ENCODE measurements at regions not wholly inside any gene's neighbourhood (a gene's known extent, or its start where the extent isn't known, plus 50 kb on each side); places are given as distances from the start of the nearest gene placed in this dataset.

DNA sequence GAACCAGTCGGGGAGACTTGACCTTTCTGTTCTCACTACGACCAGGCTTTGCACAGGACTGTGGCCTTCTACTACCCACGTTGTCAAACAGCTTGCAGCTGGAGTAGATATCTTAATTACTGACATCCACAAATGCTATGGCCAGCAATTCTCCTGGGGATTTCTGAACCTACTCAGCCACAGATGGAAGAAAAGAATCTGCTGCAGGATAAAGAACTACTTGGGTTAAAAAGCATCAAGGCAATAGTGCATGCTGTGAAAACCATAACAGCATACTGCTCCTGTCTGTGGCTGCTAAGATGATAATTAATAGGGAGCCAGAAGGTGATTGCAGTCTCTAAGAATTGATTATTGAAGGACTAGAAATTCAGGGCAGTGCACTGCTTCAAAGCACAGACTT lies 859.2 kb upstream of the SEMA6D start:
- no peaks in the 10 kb centered on the region for H3K4me1 ChIP-seq (ENCODE audit: control insufficient read depth in 3 of 3, insufficient read depth in 3 of 3, low read length in 3 of 3)
- H3K27ac ChIP-seq (ENCODE audit: low read depth, low read length) = no peak overlapping the region
- H3K36me3 ChIP-seq (ENCODE audit: control insufficient read depth in 3 of 3, insufficient read depth in 3 of 3, low read length in 3 of 3) = no peaks in the 10 kb centered on the region
- no peaks in the 10 kb centered on the region for H3K9me3 ChIP-seq (ENCODE audit: control insufficient read depth in 3 of 3, low read length in 3 of 3)
- no peaks in the 10 kb centered on the region for H3K27me3 ChIP-seq (ENCODE audit: control insufficient read depth in 3 of 3, insufficient read depth in 3 of 3, low read length in 3 of 3)
- no peak overlapping the region for H3K9ac ChIP-seq (ENCODE audit: low read depth in 1 of 3, low read length in 3 of 3)
- no peak overlapping the region for H3K4me3 ChIP-seq (ENCODE audit: low read length in 3 of 3)

- Histone ChIP-seq H3K36me3 (ENCODE audit: control insufficient read depth in 3 of 3, insufficient read depth in 3 of 3, low read length in 3 of 3) (no peaks in the 10 kb centered on the region), H3K27ac (ENCODE audit: low read depth, low read length) (no peak overlapping the region), H3K9ac (ENCODE audit: low read depth in 1 of 3, low read length in 3 of 3) (no peak overlapping the region), H3K4me1 (ENCODE audit: control insufficient read depth in 3 of 3, insufficient read depth in 3 of 3, low read length in 3 of 3) (no peaks in the 10 kb centered on the region), H3K4me3 (ENCODE audit: low read length in 3 of 3) (no peak overlapping the region), H3K9me3 (ENCODE audit: control insufficient read depth in 3 of 3, low read length in 3 of 3) (no peaks in the 10 kb centered on the region), H3K27me3 (ENCODE audit: control insufficient read depth in 3 of 3, insufficient read depth in 3 of 3, low read length in 3 of 3) (no peaks in the 10 kb centered on the region)
Observed at GRCh38 chr15:46861796-46862195, 855.5 kb upstream of the SEMA6D start.

- Histone ChIP-seq H3K4me1 (ENCODE audit: control insufficient read depth in 3 of 3, insufficient read depth in 3 of 3, low read length in 3 of 3) (no peaks in the 10 kb centered on the region), H3K27me3 (ENCODE audit: control insufficient read depth in 3 of 3, insufficient read depth in 3 of 3, low read length in 3 of 3) (no peaks in the 10 kb centered on the region), H3K9ac (ENCODE audit: low read depth in 1 of 3, low read length in 3 of 3) (no peak overlapping the region), H3K9me3 (ENCODE audit: control insufficient read depth in 3 of 3, low read length in 3 of 3) (no peaks in the 10 kb centered on the region), H3K27ac (ENCODE audit: low read depth, low read length) (no peak overlapping the region), H3K4me3 (ENCODE audit: low read length in 3 of 3) (no peak overlapping the region), H3K36me3 (ENCODE audit: control insufficient read depth in 3 of 3, insufficient read depth in 3 of 3, low read length in 3 of 3) (no peaks in the 10 kb centered on the region)
Observed at GRCh38 chr15:46865155-46865554, 852.1 kb upstream of the SEMA6D start.

DNA sequence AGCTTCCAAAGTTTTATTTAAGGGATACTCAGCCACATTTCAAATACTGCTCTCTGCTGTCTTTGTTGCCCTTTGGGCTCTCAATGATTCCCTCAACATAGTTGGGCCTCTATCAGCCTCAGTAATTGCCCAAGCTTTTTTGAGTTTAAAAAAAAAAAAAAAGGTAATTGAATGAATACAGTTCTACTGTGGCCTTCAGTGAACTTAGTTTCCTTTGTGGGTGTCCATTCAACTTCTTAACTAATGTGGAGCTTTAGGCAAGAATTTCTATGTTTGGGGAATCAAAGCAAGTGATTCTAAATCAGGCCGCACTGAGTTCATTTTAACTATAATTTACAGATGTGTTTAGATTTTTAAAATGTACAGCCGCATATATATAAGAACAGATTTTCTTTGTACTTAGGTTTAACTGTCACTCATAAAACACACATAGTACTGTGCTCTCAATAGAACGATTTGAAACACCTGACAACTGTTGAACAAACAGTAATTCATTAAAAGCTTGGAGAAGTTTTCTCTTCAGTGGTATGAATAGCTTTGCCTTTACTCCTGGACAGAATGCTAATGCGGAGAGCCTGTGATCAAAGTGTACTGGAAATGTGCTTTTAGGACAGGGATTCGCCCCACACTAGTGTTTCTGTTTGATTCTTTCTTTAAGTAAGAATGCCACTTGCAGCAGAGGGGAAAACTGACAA lies 844.9 kb upstream of the SEMA6D start:
- Histone ChIP-seq H3K9me3 (ENCODE audit: control insufficient read depth in 3 of 3, low read length in 3 of 3) (no peaks in the 10 kb centered on the region), H3K27me3 (ENCODE audit: control insufficient read depth in 3 of 3, insufficient read depth in 3 of 3, low read length in 3 of 3) (no peaks in the 10 kb centered on the region), H3K36me3 (ENCODE audit: control insufficient read depth in 3 of 3, insufficient read depth in 3 of 3, low read length in 3 of 3) (no peaks in the 10 kb centered on the region), H3K4me3 (ENCODE audit: low read length in 3 of 3) (no peak overlapping the region), H3K27ac (ENCODE audit: low read depth, low read length) (no peak overlapping the region), H3K4me1 (ENCODE audit: control insufficient read depth in 3 of 3, insufficient read depth in 3 of 3, low read length in 3 of 3) (no peaks in the 10 kb centered on the region), H3K9ac (ENCODE audit: low read depth in 1 of 3, low read length in 3 of 3) (no peak overlapping the region)

GRCh38 chr15:46872981-46873330 lies 844.3 kb upstream of the SEMA6D start:
- no peak overlapping the region for H3K9ac ChIP-seq (ENCODE audit: low read depth in 1 of 3, low read length in 3 of 3)
- H3K27me3 ChIP-seq (ENCODE audit: control insufficient read depth in 3 of 3, insufficient read depth in 3 of 3, low read length in 3 of 3) = no peaks in the 10 kb centered on the region
- H3K27ac ChIP-seq (ENCODE audit: low read depth, low read length) = no peak overlapping the region
- no peaks in the 10 kb centered on the region for H3K4me1 ChIP-seq (ENCODE audit: control insufficient read depth in 3 of 3, insufficient read depth in 3 of 3, low read length in 3 of 3)
- no peak overlapping the region for H3K4me3 ChIP-seq (ENCODE audit: low read length in 3 of 3)
- H3K9me3 ChIP-seq (ENCODE audit: control insufficient read depth in 3 of 3, low read length in 3 of 3) = no peaks in the 10 kb centered on the region
- no peaks in the 10 kb centered on the region for H3K36me3 ChIP-seq (ENCODE audit: control insufficient read depth in 3 of 3, insufficient read depth in 3 of 3, low read length in 3 of 3)

DNA sequence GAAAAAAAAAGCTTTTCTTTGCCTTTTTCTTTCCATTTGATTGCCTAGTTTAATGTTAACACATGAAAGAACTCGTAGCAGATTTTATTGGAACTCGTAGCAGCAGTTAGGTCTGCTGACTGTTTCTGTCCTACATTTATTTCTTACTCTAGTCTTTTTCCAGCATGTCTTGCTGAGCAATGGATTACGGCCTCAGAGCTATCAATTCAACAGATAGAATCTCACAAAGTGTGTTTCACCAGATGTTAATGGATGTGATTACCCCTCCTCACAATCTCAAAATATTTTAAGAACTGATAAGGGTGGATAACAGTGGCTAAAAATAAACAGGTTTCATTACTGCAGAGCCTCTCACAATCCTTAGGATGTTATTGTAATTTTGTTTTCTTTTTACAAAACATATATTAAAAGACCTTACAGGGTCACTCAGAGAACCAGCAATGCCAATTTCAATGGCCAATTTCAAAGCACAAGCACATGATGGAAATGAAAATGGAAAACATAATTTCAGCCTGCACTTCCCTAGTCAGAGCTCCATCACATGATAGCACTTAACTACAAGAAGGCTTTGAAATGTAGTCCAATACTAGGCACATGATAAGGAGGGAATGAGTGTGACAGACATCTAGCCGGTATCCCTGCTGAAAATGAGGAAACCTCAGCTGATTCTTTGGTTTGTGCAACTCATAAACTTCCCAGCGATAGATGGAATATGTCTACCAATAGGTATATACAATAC lies 838.1 kb upstream of the SEMA6D start:
- no peaks in the 10 kb centered on the region for H3K4me1 ChIP-seq (ENCODE audit: control insufficient read depth in 3 of 3, insufficient read depth in 3 of 3, low read length in 3 of 3)
- H3K27me3 ChIP-seq (ENCODE audit: control insufficient read depth in 3 of 3, insufficient read depth in 3 of 3, low read length in 3 of 3) = no peaks in the 10 kb centered on the region
- H3K4me3 ChIP-seq (ENCODE audit: low read length in 3 of 3) = no peak overlapping the region
- no peak overlapping the region for H3K27ac ChIP-seq (ENCODE audit: low read depth, low read length)
- no peak overlapping the region for H3K9ac ChIP-seq (ENCODE audit: low read depth in 1 of 3, low read length in 3 of 3)
- no peaks in the 10 kb centered on the region for H3K36me3 ChIP-seq (ENCODE audit: control insufficient read depth in 3 of 3, insufficient read depth in 3 of 3, low read length in 3 of 3)
- no peaks in the 10 kb centered on the region for H3K9me3 ChIP-seq (ENCODE audit: control insufficient read depth in 3 of 3, low read length in 3 of 3)

- H3K36me3 ChIP-seq (ENCODE audit: control insufficient read depth in 3 of 3, insufficient read depth in 3 of 3, low read length in 3 of 3) = no peaks in the 10 kb centered on the region
- H3K4me3 ChIP-seq (ENCODE audit: low read length in 3 of 3) = no peak overlapping the region
- no peaks in the 10 kb centered on the region for H3K9me3 ChIP-seq (ENCODE audit: control insufficient read depth in 3 of 3, low read length in 3 of 3)
- no peak overlapping the region for H3K27ac ChIP-seq (ENCODE audit: low read depth, low read length)
- H3K4me1 ChIP-seq (ENCODE audit: control insufficient read depth in 3 of 3, insufficient read depth in 3 of 3, low read length in 3 of 3) = no peaks in the 10 kb centered on the region
- no peak overlapping the region for H3K9ac ChIP-seq (ENCODE audit: low read depth in 1 of 3, low read length in 3 of 3)
- no peaks in the 10 kb centered on the region for H3K27me3 ChIP-seq (ENCODE audit: control insufficient read depth in 3 of 3, insufficient read depth in 3 of 3, low read length in 3 of 3)
Observed at GRCh38 chr15:46880791-46881190, 836.5 kb upstream of the SEMA6D start.

GRCh38 chr15:46892621-46893160 lies 824.6 kb upstream of the SEMA6D start:
- Histone ChIP-seq H3K9me3 (ENCODE audit: control insufficient read depth in 3 of 3, low read length in 3 of 3) (no peaks in the 10 kb centered on the region), H3K36me3 (ENCODE audit: control insufficient read depth in 3 of 3, insufficient read depth in 3 of 3, low read length in 3 of 3) (no peaks in the 10 kb centered on the region), H3K4me3 (ENCODE audit: low read length in 3 of 3) (no peak overlapping the region), H3K27me3 (ENCODE audit: control insufficient read depth in 3 of 3, insufficient read depth in 3 of 3, low read length in 3 of 3) (no peaks in the 10 kb centered on the region), H3K9ac (ENCODE audit: low read depth in 1 of 3, low read length in 3 of 3) (no peak overlapping the region), H3K27ac (ENCODE audit: low read depth, low read length) (no peak overlapping the region), H3K4me1 (ENCODE audit: control insufficient read depth in 3 of 3, insufficient read depth in 3 of 3, low read length in 3 of 3) (no peaks in the 10 kb centered on the region)

- H3K4me1 ChIP-seq (ENCODE audit: control insufficient read depth in 3 of 3, insufficient read depth in 3 of 3, low read length in 3 of 3) = no peaks in the 10 kb centered on the region
- H3K36me3 ChIP-seq (ENCODE audit: control insufficient read depth in 3 of 3, insufficient read depth in 3 of 3, low read length in 3 of 3) = no peaks in the 10 kb centered on the region
- no peak overlapping the region for H3K4me3 ChIP-seq (ENCODE audit: low read length in 3 of 3)
- H3K9me3 ChIP-seq (ENCODE audit: control insufficient read depth in 3 of 3, low read length in 3 of 3) = no peaks in the 10 kb centered on the region
- H3K9ac ChIP-seq (ENCODE audit: low read depth in 1 of 3, low read length in 3 of 3) = no peak overlapping the region
- no peak overlapping the region for H3K27ac ChIP-seq (ENCODE audit: low read depth, low read length)
- no peaks in the 10 kb centered on the region for H3K27me3 ChIP-seq (ENCODE audit: control insufficient read depth in 3 of 3, insufficient read depth in 3 of 3, low read length in 3 of 3)
Observed at GRCh38 chr15:46894644-46895043, 822.7 kb upstream of the SEMA6D start.

DNA sequence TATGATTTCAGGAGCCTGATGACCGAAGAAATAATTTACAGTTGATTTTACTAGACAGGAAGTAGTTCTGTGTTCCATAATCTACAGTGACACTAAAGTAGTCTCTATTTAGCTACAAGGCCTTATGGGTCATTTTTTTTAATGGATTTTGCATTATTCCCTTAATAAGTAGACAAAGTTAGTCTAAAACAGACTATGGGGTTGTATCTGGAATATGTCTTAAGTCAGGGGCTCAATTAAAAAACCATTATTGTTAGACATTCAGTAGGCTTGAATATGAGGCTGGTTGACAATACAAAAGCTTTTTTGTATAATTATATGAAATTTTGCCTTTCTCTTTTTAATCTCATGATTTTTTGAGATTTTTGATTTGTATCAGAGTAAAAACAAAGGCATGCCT lies 820.0 kb upstream of the SEMA6D start:
- Histone ChIP-seq H3K4me1 (ENCODE audit: control insufficient read depth in 3 of 3, insufficient read depth in 3 of 3, low read length in 3 of 3) (no peaks in the 10 kb centered on the region), H3K4me3 (ENCODE audit: low read length in 3 of 3) (no peak overlapping the region), H3K9me3 (ENCODE audit: control insufficient read depth in 3 of 3, low read length in 3 of 3) (no peaks in the 10 kb centered on the region), H3K27me3 (ENCODE audit: control insufficient read depth in 3 of 3, insufficient read depth in 3 of 3, low read length in 3 of 3) (no peaks in the 10 kb centered on the region), H3K27ac (ENCODE audit: low read depth, low read length) (no peak overlapping the region), H3K9ac (ENCODE audit: low read depth in 1 of 3, low read length in 3 of 3) (no peak overlapping the region), H3K36me3 (ENCODE audit: control insufficient read depth in 3 of 3, insufficient read depth in 3 of 3, low read length in 3 of 3) (no peaks in the 10 kb centered on the region)
